ENCODE measurements at regions not wholly inside any gene's neighbourhood (a gene's known extent, or its start where the extent isn't known, plus 50 kb on each side); places are given as distances from the start of the nearest gene placed in this dataset.
"Not testable (repeated sequence)": the region's sequence is repeated elsewhere in the genome, so short reads cannot be mapped to it uniquely, and the experiment has no call there.

DNA sequence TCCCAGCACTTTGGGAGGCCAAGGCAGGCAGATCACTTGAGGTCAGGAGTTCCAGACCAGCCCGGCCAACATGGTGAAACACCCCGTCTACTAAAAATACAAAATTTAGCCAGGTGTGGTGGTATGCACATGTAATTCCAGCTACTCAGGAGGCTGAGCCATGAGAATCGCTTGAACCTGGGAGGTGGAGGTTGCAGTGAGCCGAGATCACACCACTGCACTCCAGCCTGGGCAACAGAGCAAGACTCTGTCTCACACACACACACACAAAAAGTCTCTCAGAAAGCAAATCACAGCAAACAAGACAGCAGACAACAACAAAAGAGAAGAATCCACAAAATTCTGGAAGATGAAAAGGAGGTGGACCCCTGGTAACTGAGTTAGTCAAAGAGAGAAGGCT is 241.5 kb upstream of the NOCT start:
- DNase-seq (ENCODE audit: low spot score); intact Hi-C loops (cut with DNase I); ATAC-seq: not testable (repeated sequence)

DNA sequence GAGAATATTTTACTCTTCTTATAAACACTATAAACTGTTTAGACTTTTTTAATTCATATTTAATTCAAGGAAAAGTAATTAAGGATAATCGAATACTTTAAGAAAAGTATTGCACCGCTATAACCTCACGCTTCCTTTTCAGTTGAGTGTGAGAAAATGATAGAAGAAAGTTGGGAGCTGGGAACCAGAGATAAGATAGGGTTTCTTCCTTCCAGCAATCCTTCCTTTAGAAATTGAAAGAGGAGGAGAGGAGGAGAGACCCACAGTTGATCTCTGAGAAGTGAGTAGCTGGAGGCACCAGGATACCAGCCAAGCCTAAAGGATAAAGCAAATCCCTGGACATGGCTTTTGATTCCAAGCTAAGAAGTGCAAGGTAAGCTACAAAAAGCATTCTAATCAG is 242.3 kb upstream of the NOCT start:
- no peak for DNase-seq (ENCODE audit: low spot score)
- no peak for ATAC-seq
- intact Hi-C loops (cut with DNase I), result no loop called here

DNA sequence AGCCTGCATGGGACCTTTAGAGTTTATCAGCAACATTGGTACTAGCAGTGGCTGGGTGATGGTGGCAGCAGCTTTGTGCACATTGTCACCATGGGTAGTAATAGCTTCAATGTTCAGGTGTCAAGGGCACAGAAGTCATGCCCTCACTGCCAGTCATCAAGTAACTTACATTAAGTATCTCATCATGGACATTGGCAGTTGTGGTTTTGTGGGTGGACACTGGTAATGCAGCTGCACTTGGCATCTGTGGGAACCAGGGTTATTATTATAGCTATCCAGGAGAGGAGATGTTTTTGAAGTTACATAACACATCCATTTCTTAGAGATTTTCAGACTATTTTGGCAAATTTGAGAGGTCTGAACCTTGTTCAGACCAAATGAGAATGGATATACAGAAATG is 243.2 kb upstream of the NOCT start:
- intact Hi-C loops (cut with DNase I), result no loop called here
- ATAC-seq (no peak), DNase-seq (ENCODE audit: low spot score) (no peak)

DNA sequence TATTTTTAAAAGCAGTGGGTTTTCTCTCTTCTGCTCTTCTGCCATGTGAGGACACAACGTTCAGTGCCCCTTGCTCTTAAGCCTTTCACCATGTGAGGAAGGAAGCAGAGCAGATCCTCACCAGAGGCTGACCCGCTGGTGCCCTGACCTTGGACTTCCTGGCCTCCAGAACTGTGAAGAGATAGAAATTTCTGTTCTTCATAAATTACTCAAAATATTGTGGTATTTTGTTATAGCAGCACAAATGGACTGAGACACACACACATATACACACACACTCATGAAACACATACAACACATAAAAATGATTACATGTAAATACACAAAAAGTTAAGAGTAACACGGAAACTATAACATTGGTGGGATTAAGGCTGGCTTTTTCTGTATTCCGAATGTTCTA is 244.8 kb upstream of the NOCT start:
- intact Hi-C loops (cut with DNase I), result no loop called here
- ATAC-seq (no peak), DNase-seq (ENCODE audit: low spot score) (no peak)

DNA sequence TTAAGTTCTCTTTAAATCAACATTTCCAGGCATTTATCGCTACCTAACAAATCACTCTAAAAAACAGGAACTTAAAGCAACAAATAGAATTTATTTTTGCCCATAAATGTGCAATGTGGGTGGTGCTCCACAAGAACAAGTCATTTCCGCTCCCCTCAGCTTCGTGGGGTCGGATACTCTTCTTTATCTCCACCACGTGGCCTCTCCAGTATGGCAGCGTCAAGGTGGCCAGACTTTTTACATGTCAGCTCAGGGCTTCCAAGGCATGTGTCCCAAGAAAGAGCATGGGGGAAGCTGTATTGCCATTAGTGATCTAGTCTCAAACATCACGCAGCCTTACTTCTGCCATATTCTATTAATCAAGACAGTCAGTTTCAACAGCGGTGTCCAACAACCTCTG is 249.2 kb upstream of the NOCT start:
- ATAC-seq, result no peak
- no peak for DNase-seq (ENCODE audit: low spot score)
- intact Hi-C loops (cut with DNase I), result no loop called here

DNA sequence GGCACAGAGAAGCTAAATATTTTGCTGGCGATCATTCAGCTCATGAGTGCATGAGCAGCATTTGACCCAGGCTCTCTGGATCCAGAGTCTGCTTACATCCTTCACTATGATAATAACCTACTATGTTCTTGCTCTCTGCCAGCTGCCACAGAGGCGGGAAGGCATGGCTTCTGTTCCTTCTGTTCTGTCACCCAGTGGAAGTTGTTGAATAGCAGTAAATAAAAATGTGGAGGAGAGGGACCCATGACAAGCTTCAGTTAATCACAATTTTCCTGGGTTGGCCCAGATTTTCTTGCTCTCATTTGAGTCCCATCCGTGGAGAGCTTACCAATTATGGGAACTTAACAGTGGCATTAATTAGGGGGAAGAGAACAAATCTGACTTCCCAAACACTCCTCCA is 250.1 kb upstream of the NOCT start:
- ATAC-seq (no peak), DNase-seq (ENCODE audit: low spot score) (no peak)
- intact Hi-C loops (cut with DNase I), result no loop called here

DNA sequence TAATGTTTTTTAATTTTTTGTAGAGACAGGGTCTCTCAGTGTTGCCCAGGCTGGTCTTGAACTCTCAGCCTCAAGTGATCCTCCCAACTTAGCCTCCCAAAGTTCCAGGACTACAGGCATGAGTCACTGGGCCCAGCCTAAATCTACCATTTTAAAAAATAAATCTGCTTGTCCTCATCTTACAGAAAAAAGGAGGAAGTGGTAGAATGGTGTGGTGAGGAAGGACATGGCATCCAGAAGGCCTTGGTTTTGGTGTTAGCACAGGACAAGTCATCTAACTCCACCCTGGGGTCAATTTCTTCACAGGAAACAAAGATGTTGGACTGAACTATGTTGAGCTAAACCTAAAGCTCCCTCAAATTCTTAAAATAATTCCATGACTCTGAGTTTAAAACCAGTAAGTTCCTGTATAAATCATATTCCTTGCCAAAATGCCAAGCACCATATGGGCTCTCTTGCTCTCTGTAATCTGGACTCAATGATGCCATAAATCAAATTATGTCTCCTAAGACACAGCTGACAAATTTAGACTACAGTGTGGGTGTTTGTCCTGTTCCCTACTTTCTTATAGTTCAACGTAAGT is 253.9 kb upstream of the NOCT start:
- intact Hi-C loops (cut with DNase I), result no loop called here

DNA sequence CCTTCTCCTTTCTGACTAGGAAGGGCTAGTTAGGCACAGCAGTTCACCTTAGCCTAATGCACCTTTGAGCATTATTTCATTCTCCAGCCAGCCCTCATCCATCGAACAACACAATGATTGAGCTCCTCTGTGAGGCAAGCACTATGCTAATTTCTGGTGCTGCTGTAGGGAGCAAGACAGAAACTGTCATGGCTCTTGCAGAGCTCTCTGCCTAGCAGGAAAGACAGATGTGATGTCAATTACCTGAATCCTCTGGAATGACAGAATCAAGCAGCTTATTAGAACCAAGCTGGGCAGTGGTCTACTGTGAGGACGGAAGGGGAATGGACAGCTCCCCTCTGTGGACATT is 256.1 kb upstream of the NOCT start:
- DNase-seq (ENCODE audit: low spot score), result no peak
- intact Hi-C loops (cut with DNase I), result no loop called here
- no peak for ATAC-seq

More for the DNA sequence above, 253.9 kb upstream of the NOCT start:
- no peak for DNase-seq (ENCODE audit: low spot score)
- ATAC-seq, result no peak

DNA sequence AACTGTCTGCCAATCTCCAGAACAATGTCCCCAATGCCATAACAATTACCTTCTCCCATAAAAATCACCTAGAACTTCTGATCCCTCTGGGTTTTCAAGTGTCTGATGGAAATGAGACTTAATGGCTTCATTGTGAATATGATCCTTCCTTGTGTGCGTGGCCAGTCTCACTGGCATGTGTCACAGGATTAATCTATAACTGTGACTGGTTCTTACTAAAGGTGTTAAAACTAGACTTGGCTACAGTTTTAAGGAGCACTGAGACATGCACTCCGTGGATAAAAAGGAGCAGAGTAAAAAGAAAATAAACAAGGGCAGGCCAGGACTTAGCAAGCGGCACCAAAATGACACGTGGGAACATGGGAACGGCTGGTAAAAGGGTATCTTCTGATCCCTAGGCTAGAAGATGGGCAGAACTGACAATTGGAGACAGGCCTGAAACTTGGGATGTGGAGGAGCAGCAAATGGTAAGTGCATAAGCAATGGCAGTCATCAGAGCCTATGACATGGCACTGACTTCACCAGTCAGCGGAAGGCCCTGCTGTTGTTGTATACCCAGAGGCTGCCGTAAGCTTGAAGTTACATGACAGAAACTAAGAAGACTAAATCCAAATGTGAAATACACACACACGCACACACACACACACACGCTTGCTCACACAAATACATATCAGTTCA is 256.6 kb upstream of the NOCT start:
- intact Hi-C loops (cut with DNase I), result no loop called here
- DNase-seq (ENCODE audit: low spot score) (no peak), ATAC-seq (no peak)

DNA sequence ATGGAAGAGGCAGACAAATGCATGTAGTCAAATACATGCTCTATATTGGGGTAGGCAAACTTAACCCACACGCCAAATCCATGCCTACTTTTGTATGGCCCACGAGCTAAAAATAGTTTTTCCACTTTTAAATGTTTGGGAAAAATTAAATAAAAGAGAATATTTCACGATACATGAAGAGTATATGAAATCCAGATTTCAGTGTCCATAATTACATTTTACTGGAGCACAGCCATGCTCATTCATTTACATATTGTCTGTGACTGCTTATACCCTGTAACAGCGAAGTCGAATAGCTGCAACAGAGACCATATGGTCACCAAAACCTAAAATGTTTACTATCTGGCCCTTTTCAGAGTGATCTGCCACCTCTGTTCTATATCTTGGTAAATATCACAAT is 257.4 kb upstream of the NOCT start:
- intact Hi-C loops (cut with DNase I), result no loop called here
- ATAC-seq (no peak), DNase-seq (ENCODE audit: low spot score) (no peak)

DNA sequence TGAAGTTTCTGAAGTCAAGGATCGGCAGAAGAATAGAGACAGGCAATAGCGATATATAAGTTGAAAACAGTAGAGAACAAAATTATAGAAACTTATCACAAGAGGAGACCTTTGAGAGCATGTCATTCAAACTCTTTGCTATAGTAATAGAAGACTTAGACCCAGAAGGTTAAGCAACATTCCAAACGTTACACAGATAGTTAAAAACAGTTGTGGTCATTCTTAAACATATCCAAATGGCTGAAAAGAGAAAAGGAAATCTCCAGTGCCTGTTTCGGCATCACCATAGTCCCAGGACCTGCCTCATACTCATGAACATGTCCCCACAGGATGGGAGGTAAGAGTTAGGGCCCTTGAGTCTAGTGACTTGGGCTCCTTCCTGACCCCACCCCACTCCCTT is 258.1 kb upstream of the NOCT start:
- intact Hi-C loops (cut with DNase I), result no loop called here
- DNase-seq (ENCODE audit: low spot score) (no peak), ATAC-seq (no peak)

DNA sequence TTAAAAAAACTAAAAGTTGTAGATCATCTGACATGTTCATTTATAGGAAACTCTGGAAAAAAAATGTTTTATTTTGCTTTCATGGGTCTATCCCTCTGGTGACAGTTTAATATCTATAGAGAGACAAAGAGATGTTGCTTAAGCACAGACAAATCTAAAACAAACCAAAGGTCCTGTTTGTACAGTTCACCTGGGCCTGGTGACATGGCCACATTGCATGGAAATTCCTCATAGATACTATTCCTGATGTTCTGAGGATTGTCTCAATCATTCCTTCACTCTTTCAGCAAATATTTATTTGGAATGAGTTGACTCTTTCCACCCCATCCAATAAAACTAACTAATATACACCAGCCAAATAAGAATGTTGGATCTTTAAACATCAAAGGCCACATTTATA is 259.1 kb upstream of the NOCT start:
- ATAC-seq (no peak), DNase-seq (ENCODE audit: low spot score) (no peak)
- intact Hi-C loops (cut with DNase I), result no loop called here

DNA sequence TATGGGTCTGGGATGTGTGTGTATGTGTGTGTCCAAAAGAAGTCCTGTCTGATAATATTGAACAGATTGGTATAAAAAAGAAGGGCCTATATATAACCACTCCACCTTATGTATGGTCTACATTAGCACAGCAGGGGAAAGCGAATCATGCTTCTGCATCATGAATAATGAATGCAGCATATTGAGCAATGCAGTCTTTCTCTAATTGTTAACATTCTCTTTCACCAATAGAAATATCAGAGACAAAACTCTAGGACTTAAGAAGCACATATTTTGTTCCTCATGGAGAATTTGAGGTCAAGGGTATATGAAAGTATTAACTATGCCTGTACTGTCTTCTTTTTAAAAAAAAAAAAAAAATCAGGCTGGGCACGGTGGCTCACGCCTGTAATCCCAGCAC is 264.3 kb upstream of the NOCT start:
- DNase-seq (ENCODE audit: low spot score) (no peak), ATAC-seq (no peak)
- intact Hi-C loops (cut with DNase I), result no loop called here

DNA sequence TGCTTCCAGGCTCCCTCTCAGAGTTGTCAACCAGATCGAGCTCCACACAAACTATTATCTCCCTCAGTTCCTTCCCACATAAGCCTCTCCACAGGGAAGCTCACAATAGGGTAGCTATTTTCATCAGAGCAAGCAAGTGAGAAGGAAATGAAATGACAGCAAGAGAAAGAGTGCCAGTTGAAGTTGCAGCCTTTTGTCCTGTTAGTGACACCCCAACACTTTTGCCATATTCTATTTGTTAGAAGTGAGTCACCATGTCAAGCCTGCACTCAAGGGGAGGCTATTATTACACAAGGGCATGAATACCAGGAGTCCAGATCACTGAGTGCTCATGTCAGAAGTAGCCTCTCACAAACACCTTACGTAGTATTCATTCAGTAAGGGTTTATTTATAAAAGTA is 266.3 kb upstream of the NOCT start:
- DNase-seq (ENCODE audit: low spot score) (no peak), ATAC-seq (no peak)
- intact Hi-C loops (cut with DNase I), result no loop called here

DNA sequence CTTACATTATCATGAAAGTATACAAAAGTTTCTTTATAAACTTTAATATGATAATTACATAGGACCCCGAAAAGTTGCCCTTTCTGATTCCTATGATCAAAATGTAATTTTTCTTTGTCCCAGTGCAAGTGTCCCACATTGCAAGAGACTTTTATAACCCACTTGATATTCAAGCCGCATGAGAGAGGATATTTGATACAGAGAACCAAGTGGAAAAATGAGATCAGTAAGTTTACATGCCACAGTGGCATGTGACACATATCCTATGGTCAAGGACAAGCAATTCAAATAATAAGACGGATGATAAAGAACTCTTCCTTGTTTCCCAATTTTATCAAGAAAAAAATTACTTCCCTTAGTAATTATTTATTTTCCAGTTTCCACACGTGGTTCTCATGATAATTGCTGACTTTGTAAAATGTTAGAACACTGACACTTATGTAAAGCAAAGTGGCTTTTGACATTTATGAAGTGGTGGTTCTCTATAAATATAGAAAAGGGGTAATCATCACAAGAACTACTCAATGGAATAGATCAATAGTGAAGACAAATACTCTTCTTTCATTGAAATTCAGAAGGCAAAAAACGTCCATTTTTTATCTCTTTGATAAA is 273.7 kb upstream of the NOCT start:
- intact Hi-C loops (cut with DNase I), result no loop called here
- ATAC-seq (no peak), DNase-seq (ENCODE audit: low spot score) (no peak)

DNA sequence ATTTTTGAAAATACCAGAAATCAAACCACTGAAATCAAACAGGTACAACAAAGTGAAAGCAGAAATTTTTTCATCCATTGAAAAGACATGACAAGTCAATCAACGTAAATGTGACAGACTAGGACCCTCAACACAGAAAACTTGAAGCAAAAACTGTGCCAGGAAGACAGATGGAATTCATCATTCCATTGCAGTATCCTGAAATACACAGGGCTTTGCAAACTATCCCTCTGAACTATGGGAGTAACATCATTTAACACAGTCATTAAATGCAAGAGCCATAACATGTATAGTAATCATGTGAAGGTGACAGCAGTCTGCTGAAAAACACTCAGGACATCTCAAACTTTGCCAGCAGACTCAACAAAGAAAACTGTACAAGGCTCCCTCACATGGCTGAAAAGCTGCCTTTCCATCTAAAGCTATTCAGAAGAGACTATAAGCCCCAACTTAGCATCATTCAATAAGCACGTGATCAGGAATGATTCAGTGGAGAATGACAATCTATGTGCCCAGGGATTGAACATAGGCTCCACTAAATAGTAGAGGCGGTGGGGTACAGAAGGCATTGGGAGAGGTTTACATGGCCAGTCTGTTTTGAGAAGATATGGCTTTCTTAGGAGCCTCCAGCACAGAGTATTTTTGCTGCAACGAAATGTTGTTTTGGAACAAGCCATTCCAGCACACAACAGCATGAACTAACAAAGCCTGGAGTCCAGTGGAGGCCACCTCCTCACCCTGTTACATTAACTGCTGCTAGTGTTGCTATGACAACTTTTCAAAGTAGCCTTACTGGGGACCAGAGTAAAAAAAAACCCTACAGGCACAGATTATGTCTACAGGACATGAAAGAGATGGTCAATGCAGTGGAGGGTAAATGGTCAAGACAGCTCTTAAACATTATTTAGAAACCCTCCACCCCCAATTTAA is 274.5 kb upstream of the NOCT start:
- no peak for DNase-seq (ENCODE audit: low spot score)
- no peak for ATAC-seq
- intact Hi-C loops (cut with DNase I), result no loop called here

DNA sequence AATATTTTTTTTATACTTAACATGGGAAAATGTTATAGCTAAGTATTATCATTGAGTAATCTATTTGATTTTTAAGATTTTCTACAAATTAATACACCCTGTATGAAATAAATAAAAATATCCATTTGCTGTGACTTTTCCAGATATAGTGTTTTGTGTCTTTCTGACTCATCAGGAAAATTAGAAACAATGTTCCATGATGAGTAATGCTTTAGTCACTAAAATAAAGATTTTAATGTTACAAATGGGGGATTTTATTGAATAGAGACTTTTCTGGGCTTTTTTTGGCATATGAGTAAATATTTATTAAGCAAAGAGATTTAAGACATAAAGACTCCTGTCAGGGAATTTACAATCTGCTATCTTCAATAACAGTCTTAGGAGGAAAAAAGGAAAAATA is 279.2 kb upstream of the NOCT start:
- intact Hi-C loops (cut with DNase I), result no loop called here
- ATAC-seq, result no peak
- DNase-seq (ENCODE audit: low spot score), result no peak

DNA sequence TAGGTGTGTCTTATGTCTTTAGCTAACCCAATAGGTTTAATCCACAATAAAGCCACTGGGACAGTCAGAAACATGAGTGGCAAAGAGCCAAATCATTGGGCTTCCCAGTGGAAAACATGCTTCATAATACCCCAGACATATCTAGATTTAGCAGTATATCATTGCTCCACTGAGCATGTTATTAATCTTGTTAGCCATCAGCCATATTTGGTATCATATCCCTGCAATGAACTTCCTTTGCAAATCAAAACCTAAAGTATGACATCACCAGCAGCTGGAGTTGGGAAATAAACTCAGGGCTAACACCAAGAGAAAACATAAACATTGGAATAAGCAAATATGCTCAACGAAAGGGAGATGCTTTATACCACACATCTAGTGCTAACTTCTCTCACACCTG is 280.8 kb upstream of the NOCT start:
- DNase-seq (ENCODE audit: low spot score), result no peak
- intact Hi-C loops (cut with DNase I), result no loop called here
- no peak for ATAC-seq

DNA sequence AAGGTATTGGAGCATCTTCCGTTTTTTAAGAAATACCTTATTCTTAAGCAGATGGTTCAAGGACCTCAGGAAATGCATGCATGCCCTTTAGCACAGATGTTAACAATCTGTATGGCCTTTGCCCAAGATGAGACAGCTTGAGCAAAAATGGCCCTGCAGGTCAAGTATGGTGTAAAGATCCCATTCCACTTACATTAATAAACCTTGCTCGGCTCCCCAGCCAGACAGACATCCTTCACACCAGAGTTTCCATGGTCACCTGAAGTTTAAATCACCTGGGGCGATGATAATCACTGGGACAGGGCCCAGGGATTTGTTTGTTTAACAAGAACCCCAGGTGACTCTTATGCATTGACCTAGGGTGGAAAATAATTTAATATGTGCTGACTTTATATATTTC is 287.0 kb upstream of the NOCT start:
- intact Hi-C loops (cut with DNase I), result no loop called here
- no peak for DNase-seq (ENCODE audit: low spot score)
- no peak for ATAC-seq

DNA sequence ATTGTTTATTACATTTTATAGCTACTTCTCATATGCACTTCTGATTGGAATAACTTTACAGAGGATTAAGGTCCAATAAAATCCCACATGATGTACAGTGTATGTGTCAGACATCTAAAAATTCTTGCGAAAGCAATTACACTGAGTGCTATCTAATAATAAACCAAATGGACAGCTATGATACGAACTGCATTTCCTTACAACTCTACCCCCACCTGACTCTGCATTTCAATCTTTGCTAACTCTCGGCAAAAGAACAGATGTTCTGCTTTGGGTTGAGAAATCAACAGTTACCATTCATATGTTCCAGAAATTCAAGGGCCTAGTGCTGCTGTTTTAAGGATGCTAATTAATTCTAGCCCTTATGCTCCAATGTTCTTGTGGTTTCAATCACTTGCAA is 287.9 kb upstream of the NOCT start:
- intact Hi-C loops (cut with DNase I), result no loop called here

More for the DNA sequence above, 287.9 kb upstream of the NOCT start:
- DNase-seq (ENCODE audit: low spot score), result no peak
- no peak for ATAC-seq
